Thyroid gland (tissue), 4 donors: ENCODE measurements at regions not wholly inside any gene's neighbourhood (a gene's known extent, or its start where the extent isn't known, plus 50 kb on each side); places are given as distances from the start of the nearest gene placed in this dataset.

ENCODE experiments used
- POLR2A ChIP-seq, 2 donors: fragments of 450-650 bp; IDR thresholded peaks; one replicate each; pipeline ENCODE4 v1.6.1; 2017; ENCODE audit warnings: antibody characterized with exemption in 2 of 2, mild to moderate bottlenecking in 2 of 2, moderate library complexity in 1 of 2
- TF ChIP-seq, protein P1 (sequence below), 6 experiments: fragments of 200-600 bp in 3 of 6; fragments of 450-650 bp in 3 of 6; sonication (generic) in 3 of 6; IDR thresholded peaks; one replicate each; pipeline ENCODE4 v1.5.1; 2016 to 2019; ENCODE audit warnings: antibody characterized with exemption in 6 of 6, mild to moderate bottlenecking in 2 of 6, inconsistent platforms in 1 of 6, moderate library complexity in 1 of 6

GRCh38 chr20:48267860-48268633 lies 482.8 kb upstream of the SULF2 start:
- TF ChIP-seq, protein P1, sequence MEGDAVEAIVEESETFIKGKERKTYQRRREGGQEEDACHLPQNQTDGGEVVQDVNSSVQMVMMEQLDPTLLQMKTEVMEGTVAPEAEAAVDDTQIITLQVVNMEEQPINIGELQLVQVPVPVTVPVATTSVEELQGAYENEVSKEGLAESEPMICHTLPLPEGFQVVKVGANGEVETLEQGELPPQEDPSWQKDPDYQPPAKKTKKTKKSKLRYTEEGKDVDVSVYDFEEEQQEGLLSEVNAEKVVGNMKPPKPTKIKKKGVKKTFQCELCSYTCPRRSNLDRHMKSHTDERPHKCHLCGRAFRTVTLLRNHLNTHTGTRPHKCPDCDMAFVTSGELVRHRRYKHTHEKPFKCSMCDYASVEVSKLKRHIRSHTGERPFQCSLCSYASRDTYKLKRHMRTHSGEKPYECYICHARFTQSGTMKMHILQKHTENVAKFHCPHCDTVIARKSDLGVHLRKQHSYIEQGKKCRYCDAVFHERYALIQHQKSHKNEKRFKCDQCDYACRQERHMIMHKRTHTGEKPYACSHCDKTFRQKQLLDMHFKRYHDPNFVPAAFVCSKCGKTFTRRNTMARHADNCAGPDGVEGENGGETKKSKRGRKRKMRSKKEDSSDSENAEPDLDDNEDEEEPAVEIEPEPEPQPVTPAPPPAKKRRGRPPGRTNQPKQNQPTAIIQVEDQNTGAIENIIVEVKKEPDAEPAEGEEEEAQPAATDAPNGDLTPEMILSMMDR (IDR thresholded peaks at IDR 0.05) = no peak
- no peak for TF ChIP-seq POLR2A (IDR thresholded peaks at IDR 0.05)
